Endodermal cell (in vitro differentiated cells): ENCODE measurements at regions not wholly inside any gene's neighbourhood (a gene's known extent, or its start where the extent isn't known, plus 50 kb on each side); places are given as distances from the start of the nearest gene placed in this dataset.

Source experiments
- DNase-seq: peaks from one replicate; pipeline ENCODE4 v3.0.0-alpha.2; 2017
- H3K27ac ChIP-seq: 2 replicates; pipeline ENCODE4 v1.5.1; 2013; ENCODE audit warnings: mild to moderate bottlenecking, low read depth, low read length, moderate library complexity
- H3K27me3 ChIP-seq: 2 replicates; pipeline ENCODE4 v1.6.1; 2013; ENCODE audit warnings: mild to moderate bottlenecking, low read length, moderate library complexity; ENCODE audit not compliant: insufficient read depth, control insufficient read depth, poor library complexity, severe bottlenecking
- H3K36me3 ChIP-seq: 2 replicates; pipeline ENCODE4 v1.7.0; 2013; ENCODE audit warnings: mild to moderate bottlenecking, low read length, moderate library complexity; ENCODE audit not compliant: control insufficient read depth, insufficient read depth
- H3K4me1 ChIP-seq: one replicate; pipeline ENCODE4 v1.7.0; 2013; ENCODE audit warnings: low read length; ENCODE audit not compliant: control insufficient read depth, insufficient read depth
- H3K4me3 ChIP-seq: 2 replicates; pipeline ENCODE4 v1.5.1; 2013; ENCODE audit warnings: mild to moderate bottlenecking, low read length, moderate library complexity
- H3K9ac ChIP-seq: 2 replicates; pipeline ENCODE4 v1.6.1; 2013; ENCODE audit warnings: mild to moderate bottlenecking, low read length, moderate library complexity; ENCODE audit not compliant: poor library complexity, severe bottlenecking; ENCODE audit errors: extremely low read depth
- H3K9me3 ChIP-seq: 2 replicates; pipeline ENCODE4 v1.6.1; 2013; ENCODE audit warnings: mild to moderate bottlenecking, low read length, moderate library complexity; ENCODE audit not compliant: control insufficient read depth
- H3K27ac Mint-ChIP-seq: 2 replicates; pipeline ENCODE4 v1.8.0; 2020; ENCODE audit warnings: mixed read lengths
- H3K27me3 Mint-ChIP-seq: 2 replicates; pipeline ENCODE4 v1.8.0; 2021; ENCODE audit warnings: mild to moderate bottlenecking, mixed read lengths; ENCODE audit not compliant: insufficient read depth
- H3K36me3 Mint-ChIP-seq: 2 replicates; pipeline ENCODE4 v1.8.0; 2020; ENCODE audit warnings: low read depth, mixed read lengths
- H3K4me1 Mint-ChIP-seq: 2 replicates; pipeline ENCODE4 v1.8.0; 2020; ENCODE audit warnings: mixed read lengths
- H3K4me3 Mint-ChIP-seq: 2 replicates; pipeline ENCODE4 v1.8.0; 2020; ENCODE audit warnings: mild to moderate bottlenecking, moderate library complexity, mixed read lengths
- H3K9me3 Mint-ChIP-seq: 2 replicates; pipeline ENCODE4 v1.8.0; 2020; ENCODE audit warnings: mild to moderate bottlenecking, mixed read lengths
- CTCF ChIP-seq: fragments of 200-600 bp; sonication (generic); conservative IDR thresholded peaks from 2 replicates; pipeline ENCODE4 v1.5.0; 2021; ENCODE audit warnings: antibody characterized with exemption, mild to moderate bottlenecking
- WGBS, 2 experiments: methylation state at CpG; one replicate each; pipeline versions ENCODE4 v1.1.5 to v1.1.7; 2013; ENCODE audit warnings: missing lambda C conversion rate in 2 of 2, mixed read lengths in 1 of 2; ENCODE audit not compliant: insufficient coverage in 1 of 2, insufficient read length in 1 of 2; 5-methylcytosine and 5-hydroxymethylcytosine counted together

- DNase-seq: no peak
- Histone ChIP-seq H3K4me3 (no peak overlapping the region), H3K27ac (no peak overlapping the region), H3K9ac (no peak overlapping the region), H3K9me3 (peaks cover 34% of the 10 kb centered on the region), H3K36me3 (no peaks in the 10 kb centered on the region), H3K27me3 (no peaks in the 10 kb centered on the region), H3K4me1 (no peaks in the 10 kb centered on the region)
- no peak overlapping the region for H3K27ac Mint-ChIP-seq
- H3K4me1 Mint-ChIP-seq: peaks cover 1% of the 10 kb centered on the region
- no peaks in the 10 kb centered on the region for H3K27me3 Mint-ChIP-seq
- peaks cover 23% of the 10 kb centered on the region for H3K9me3 Mint-ChIP-seq
- 86 to 88% methylated on average over 1 of the region's 1 CpG for WGBS, 2 experiments
- no peak for TF ChIP-seq CTCF
- H3K4me3 Mint-ChIP-seq: no peak overlapping the region
- H3K36me3 Mint-ChIP-seq: no peaks in the 10 kb centered on the region
Observed at GRCh38 chr14:38583471-38583870, 327.6 kb upstream of the CLEC14A start.

GRCh38 chr14:38578278-38578681, 322.4 kb upstream of the CLEC14A start:
- no peak overlapping the region for H3K4me3 Mint-ChIP-seq
- H3K4me3 ChIP-seq: no peak overlapping the region
- no peaks in the 10 kb centered on the region for H3K27me3 ChIP-seq
- H3K36me3 Mint-ChIP-seq: peaks cover 3% of the 10 kb centered on the region
- TF ChIP-seq CTCF: no peak
- no peaks in the 10 kb centered on the region for H3K27me3 Mint-ChIP-seq
- peak; percentile 44 for DNase-seq
- H3K36me3 ChIP-seq: no peaks in the 10 kb centered on the region
- H3K4me1 ChIP-seq: no peaks in the 10 kb centered on the region
- H3K27ac ChIP-seq: no peak overlapping the region
- no peak overlapping the region for H3K9ac ChIP-seq
- peaks cover 22% of the 10 kb centered on the region for H3K9me3 Mint-ChIP-seq
- no peak overlapping the region for H3K27ac Mint-ChIP-seq
- H3K9me3 ChIP-seq: peaks cover 26% of the 10 kb centered on the region
- WGBS, 2 experiments: 89 to 96% methylated on average over 4 of the region's 4 CpGs
- H3K4me1 Mint-ChIP-seq: peaks cover 21% of the 10 kb centered on the region

- H3K36me3 ChIP-seq: no peaks in the 10 kb centered on the region
- Mint-ChIP-seq H3K4me3 (no peak overlapping the region), H3K9me3 (peaks cover 12% of the 10 kb centered on the region), H3K27me3 (no peaks in the 10 kb centered on the region), H3K36me3 (no peaks in the 10 kb centered on the region), H3K4me1 (no peaks in the 10 kb centered on the region), H3K27ac (no peak overlapping the region)
- no peak overlapping the region for H3K27ac ChIP-seq
- TF ChIP-seq CTCF: no peak
- H3K9ac ChIP-seq: no peak overlapping the region
- H3K9me3 ChIP-seq: peaks cover 18% of the 10 kb centered on the region
- no peak overlapping the region for H3K4me3 ChIP-seq
- no peaks in the 10 kb centered on the region for H3K4me1 ChIP-seq
- no peaks in the 10 kb centered on the region for H3K27me3 ChIP-seq
- DNase-seq: no peak
Observed at GRCh38 chr14:38567703-38568102, 311.8 kb upstream of the CLEC14A start.
